WERI-Rb-1 (cell line): ENCODE measurements at regions not wholly inside any gene's neighbourhood (a gene's known extent, or its start where the extent isn't known, plus 50 kb on each side); places are given as distances from the start of the nearest gene placed in this dataset.

ENCODE experiments used
- DNase-seq: peaks from one replicate; pipeline ENCODE4 v3.0.0-alpha.2; 2020
- H3K27ac ChIP-seq: fragments of 250-450 bp; sonication (Bioruptor Pico); 2 replicates; pipeline ENCODE4 v1.5.1; 2020; ENCODE audit warnings: mild to moderate bottlenecking, moderate library complexity
- H3K27me3 ChIP-seq: fragments of 250-450 bp; sonication (Bioruptor Pico); 2 replicates; pipeline ENCODE4 v1.5.1; 2021; ENCODE audit warnings: mild to moderate bottlenecking, low read depth, moderate library complexity; ENCODE audit not compliant: insufficient read depth, severe bottlenecking
- H3K36me3 ChIP-seq: fragments of 250-450 bp; sonication (Bioruptor Pico); 2 replicates; pipeline ENCODE4 v1.5.1; 2020; ENCODE audit warnings: mild to moderate bottlenecking, moderate library complexity
- H3K4me3 ChIP-seq: 2 replicates; pipeline ENCODE4 v1.5.1; 2011; ENCODE audit warnings: low read depth, mild to moderate bottlenecking, control low read depth, low read length
- H3K9me3 ChIP-seq: fragments of 250-450 bp; sonication (Bioruptor Pico); 2 replicates; pipeline ENCODE4 v1.5.1; 2021; ENCODE audit warnings: mild to moderate bottlenecking, moderate library complexity; ENCODE audit not compliant: severe bottlenecking
- CTCF ChIP-seq: IDR thresholded peaks from 2 replicates; pipeline ENCODE4 v1.5.1; 2011; ENCODE audit warnings: low read depth, mild to moderate bottlenecking, control low read depth, inconsistent platforms, low read length

DNA sequence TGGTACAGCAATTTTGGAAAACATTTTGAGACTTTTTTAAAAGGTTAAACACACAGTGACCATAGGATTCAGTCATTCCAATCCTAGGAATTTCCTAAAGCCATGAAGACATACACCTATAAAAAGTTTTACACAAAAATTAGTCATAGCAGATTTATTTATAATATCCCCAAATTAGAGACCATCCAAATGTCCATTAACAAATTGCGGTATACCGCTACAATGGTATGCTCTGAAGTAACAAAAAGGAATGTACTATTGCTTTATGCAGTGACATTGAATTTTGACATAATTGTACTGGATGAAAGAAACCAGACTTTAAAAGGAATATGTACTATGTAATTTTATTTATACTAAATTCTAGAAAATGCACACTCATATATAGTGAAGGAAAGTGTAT is 362.8 kb downstream of the HGF start:
- H3K36me3 ChIP-seq, result no peaks in the 10 kb centered on the region
- no peak for TF ChIP-seq CTCF
- H3K9me3 ChIP-seq, result no peaks in the 10 kb centered on the region
- no peak for DNase-seq
- H3K27ac ChIP-seq, result no peak overlapping the region
- H3K27me3 ChIP-seq, result no peaks in the 10 kb centered on the region
- H3K4me3 ChIP-seq, result no peak overlapping the region

GRCh38 chr7:81404669-81405068 is 365.2 kb downstream of the HGF start:
- H3K27ac ChIP-seq, result no peak overlapping the region
- H3K27me3 ChIP-seq, result no peaks in the 10 kb centered on the region
- no peak for TF ChIP-seq CTCF
- H3K9me3 ChIP-seq, result no peaks in the 10 kb centered on the region
- H3K4me3 ChIP-seq, result no peak overlapping the region
- H3K36me3 ChIP-seq, result no peaks in the 10 kb centered on the region
- no peak for DNase-seq

GRCh38 chr7:81402227-81402626 is 367.6 kb downstream of the HGF start:
- no peak for TF ChIP-seq CTCF
- no peak for DNase-seq
- Histone ChIP-seq H3K4me3 (no peak overlapping the region), H3K27me3 (no peaks in the 10 kb centered on the region), H3K27ac (no peak overlapping the region), H3K36me3 (no peaks in the 10 kb centered on the region), H3K9me3 (no peaks in the 10 kb centered on the region)

DNA sequence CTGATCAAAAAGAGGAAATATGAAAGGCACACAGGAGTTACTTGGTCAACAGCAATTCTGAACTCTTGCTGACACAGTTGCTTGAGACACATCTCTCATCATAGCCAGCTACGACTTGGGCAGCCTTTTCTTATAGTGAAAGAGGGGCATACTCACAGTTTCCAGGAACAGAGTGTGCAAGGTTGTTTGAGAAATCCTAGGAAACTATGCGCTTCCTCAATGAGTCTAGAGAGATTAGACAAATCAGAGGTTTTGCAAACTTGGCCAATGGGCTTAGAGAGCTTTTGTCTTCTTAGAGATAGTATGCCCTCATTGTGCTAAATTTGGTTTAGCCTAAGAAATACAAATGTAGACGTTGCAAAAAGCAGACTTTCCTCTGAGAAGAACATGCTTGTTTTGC is 370.4 kb downstream of the HGF start:
- Histone ChIP-seq H3K27ac (no peak overlapping the region), H3K27me3 (no peaks in the 10 kb centered on the region), H3K9me3 (no peaks in the 10 kb centered on the region), H3K36me3 (no peaks in the 10 kb centered on the region), H3K4me3 (no peak overlapping the region)
- TF ChIP-seq CTCF, result no peak
- no peak for DNase-seq

GRCh38 chr7:81394029-81394428 is 375.8 kb downstream of the HGF start:
- Histone ChIP-seq H3K27ac (no peak overlapping the region), H3K4me3 (no peak overlapping the region), H3K27me3 (no peaks in the 10 kb centered on the region), H3K36me3 (no peaks in the 10 kb centered on the region), H3K9me3 (no peaks in the 10 kb centered on the region)
- no peak for TF ChIP-seq CTCF
- DNase-seq, result no peak

DNA sequence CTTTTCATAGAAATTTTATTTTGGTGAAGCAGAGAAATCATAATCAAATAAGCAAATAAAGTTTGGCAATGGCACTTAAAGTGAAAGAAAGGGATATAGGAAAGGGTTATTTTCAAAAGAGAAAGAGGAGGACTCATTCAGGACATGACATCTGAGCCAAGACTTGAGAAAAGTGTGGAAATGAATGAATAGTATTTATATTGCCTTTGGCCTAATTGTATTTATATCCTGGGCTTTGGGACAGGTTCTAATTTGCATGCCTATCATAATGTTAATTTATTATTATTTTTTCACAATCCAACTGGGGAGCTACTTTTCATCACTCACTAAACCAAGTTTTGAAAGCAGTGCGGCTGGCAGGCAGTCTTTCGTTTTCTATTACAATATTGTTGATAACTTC is 376.8 kb downstream of the HGF start:
- Histone ChIP-seq H3K4me3 (no peak overlapping the region), H3K27me3 (no peaks in the 10 kb centered on the region), H3K9me3 (no peaks in the 10 kb centered on the region), H3K27ac (no peak overlapping the region), H3K36me3 (no peaks in the 10 kb centered on the region)
- DNase-seq, result no peak
- no peak for TF ChIP-seq CTCF
